ENCODE measurements at regions not wholly inside any gene's neighbourhood (a gene's known extent, or its start where the extent isn't known, plus 50 kb on each side); places are given as distances from the start of the nearest gene placed in this dataset.

- no CpG with 5 or more reads among the region's 4 CpGs for WGBS (ENCODE audit: extremely low coverage, insufficient coverage, insufficient read length)
These were observed 298.6 kb downstream of the DHX15 start for GRCh38 chr4:24285759-24286158.

GRCh38 chr4:24282446-24282845, 301.9 kb downstream of the DHX15 start:
- DNase-seq: no peak
- no CpG with 5 or more reads among the region's 5 CpGs for WGBS (ENCODE audit: extremely low coverage, insufficient coverage, insufficient read length)
- no peak overlapping the region for H3K9ac ChIP-seq (ENCODE audit: low read length)

More at GRCh38 chr4:24285759-24286158, 298.6 kb downstream of the DHX15 start:
- Histone ChIP-seq H4K8ac (ENCODE audit: low read depth, low read length) (no peak overlapping the region), H2AFZ (ENCODE audit: insufficient read depth, low read length, poor library complexity) (no peak overlapping the region), H3K9ac (ENCODE audit: low read length) (no peak overlapping the region), H3K14ac (ENCODE audit: low read length) (no peak overlapping the region), H3K18ac (ENCODE audit: low read length) (no peak overlapping the region), H3K36me3 (ENCODE audit: control insufficient read depth in 1 of 2, insufficient read depth in 2 of 2, low read length in 2 of 2) (no peaks in the 10 kb centered on the region), H4K91ac (ENCODE audit: low read depth, low read length) (no peak overlapping the region), H3K79me1 (ENCODE audit: low read length) (no peaks in the 10 kb centered on the region), H2BK120ac (ENCODE audit: insufficient read depth, low read length, poor library complexity) (no peak overlapping the region), H2AK5ac (ENCODE audit: low read length) (no peak overlapping the region), H3K79me2 (ENCODE audit: control insufficient read depth, insufficient read depth, low read length, poor library complexity) (no peaks in the 10 kb centered on the region), H3K4me3 (ENCODE audit: low read depth, low read length) (no peak overlapping the region), H4K12ac (ENCODE audit: low read depth, low read length) (no peak overlapping the region), H3K9me3 (ENCODE audit: insufficient read depth, low read depth, low read length) (no peaks in the 10 kb centered on the region), H3K4me2 (ENCODE audit: low read length) (no peak overlapping the region), H3K27me3 (ENCODE audit: insufficient read depth, low read length) (no peaks in the 10 kb centered on the region), H3K4ac (ENCODE audit: low read depth, low read length) (no peak overlapping the region), H3K4me1 (ENCODE audit: control insufficient read depth in 1 of 2, insufficient read depth in 2 of 2, low read length in 2 of 2) (no peaks in the 10 kb centered on the region), H2BK5ac (ENCODE audit: low read depth, low read length, poor library complexity) (no peak overlapping the region), H3K23ac (ENCODE audit: low read length) (no peak overlapping the region), H2BK12ac (ENCODE audit: low read length) (no peak overlapping the region), H3K27ac (ENCODE audit: low read depth, low read length) (no peak overlapping the region)
- no peak for DNase-seq

GRCh38 chr4:24279911-24280375, 304.4 kb downstream of the DHX15 start:
- Histone ChIP-seq H3K18ac (ENCODE audit: low read length) (no peak overlapping the region), H3K4me3 (ENCODE audit: low read depth, low read length) (no peak overlapping the region), H3K27me3 (ENCODE audit: insufficient read depth, low read length) (no peaks in the 10 kb centered on the region), H2BK5ac (ENCODE audit: low read depth, low read length, poor library complexity) (no peak overlapping the region), H3K79me1 (ENCODE audit: low read length) (no peaks in the 10 kb centered on the region), H2BK12ac (ENCODE audit: low read length) (no peak overlapping the region), H3K27ac (ENCODE audit: low read depth, low read length) (no peak overlapping the region), H4K12ac (ENCODE audit: low read depth, low read length) (no peak overlapping the region), H4K91ac (ENCODE audit: low read depth, low read length) (no peak overlapping the region), H2AFZ (ENCODE audit: insufficient read depth, low read length, poor library complexity) (no peak overlapping the region), H2AK5ac (ENCODE audit: low read length) (no peak overlapping the region), H3K4me2 (ENCODE audit: low read length) (no peak overlapping the region), H3K4me1 (ENCODE audit: control insufficient read depth in 1 of 2, insufficient read depth in 2 of 2, low read length in 2 of 2) (no peaks in the 10 kb centered on the region), H3K14ac (ENCODE audit: low read length) (no peak overlapping the region), H3K4ac (ENCODE audit: low read depth, low read length) (no peak overlapping the region), H3K9ac (ENCODE audit: low read length) (no peak overlapping the region), H2BK120ac (ENCODE audit: insufficient read depth, low read length, poor library complexity) (no peak overlapping the region), H3K23ac (ENCODE audit: low read length) (no peak overlapping the region), H3K9me3 (ENCODE audit: insufficient read depth, low read depth, low read length) (no peaks in the 10 kb centered on the region), H4K8ac (ENCODE audit: low read depth, low read length) (no peak overlapping the region), H3K79me2 (ENCODE audit: control insufficient read depth, insufficient read depth, low read length, poor library complexity) (no peaks in the 10 kb centered on the region), H3K36me3 (ENCODE audit: control insufficient read depth in 1 of 2, insufficient read depth in 2 of 2, low read length in 2 of 2) (no peaks in the 10 kb centered on the region)
- WGBS (ENCODE audit: extremely low coverage, insufficient coverage, insufficient read length): no CpG with 5 or more reads among the region's 9 CpGs
- no peak for DNase-seq

More at GRCh38 chr4:24282446-24282845, 301.9 kb downstream of the DHX15 start:
- H3K4ac ChIP-seq (ENCODE audit: low read depth, low read length): no peak overlapping the region
- no peaks in the 10 kb centered on the region for H3K4me1 ChIP-seq (ENCODE audit: control insufficient read depth in 1 of 2, insufficient read depth in 2 of 2, low read length in 2 of 2)
- no peak overlapping the region for H4K91ac ChIP-seq (ENCODE audit: low read depth, low read length)
- H3K79me2 ChIP-seq (ENCODE audit: control insufficient read depth, insufficient read depth, low read length, poor library complexity): no peaks in the 10 kb centered on the region
- no peak overlapping the region for H2BK120ac ChIP-seq (ENCODE audit: insufficient read depth, low read length, poor library complexity)
- no peak overlapping the region for H2AFZ ChIP-seq (ENCODE audit: insufficient read depth, low read length, poor library complexity)
- H3K9me3 ChIP-seq (ENCODE audit: insufficient read depth, low read depth, low read length): no peaks in the 10 kb centered on the region
- no peak overlapping the region for H2AK5ac ChIP-seq (ENCODE audit: low read length)
- no peak overlapping the region for H3K18ac ChIP-seq (ENCODE audit: low read length)
- H4K8ac ChIP-seq (ENCODE audit: low read depth, low read length): no peak overlapping the region
- no peak overlapping the region for H3K4me2 ChIP-seq (ENCODE audit: low read length)
- no peak overlapping the region for H4K12ac ChIP-seq (ENCODE audit: low read depth, low read length)
- H3K27ac ChIP-seq (ENCODE audit: low read depth, low read length): no peak overlapping the region
- H2BK12ac ChIP-seq (ENCODE audit: low read length): no peak overlapping the region
- H3K14ac ChIP-seq (ENCODE audit: low read length): no peak overlapping the region
- no peak overlapping the region for H3K23ac ChIP-seq (ENCODE audit: low read length)
- H3K36me3 ChIP-seq (ENCODE audit: control insufficient read depth in 1 of 2, insufficient read depth in 2 of 2, low read length in 2 of 2): no peaks in the 10 kb centered on the region
- H3K27me3 ChIP-seq (ENCODE audit: insufficient read depth, low read length): no peaks in the 10 kb centered on the region
- H2BK5ac ChIP-seq (ENCODE audit: low read depth, low read length, poor library complexity): no peak overlapping the region
- no peak overlapping the region for H3K4me3 ChIP-seq (ENCODE audit: low read depth, low read length)
- H3K79me1 ChIP-seq (ENCODE audit: low read length): no peaks in the 10 kb centered on the region

GRCh38 chr4:24279469-24279868, 304.9 kb downstream of the DHX15 start:
- no peaks in the 10 kb centered on the region for H3K36me3 ChIP-seq (ENCODE audit: control insufficient read depth in 1 of 2, insufficient read depth in 2 of 2, low read length in 2 of 2)
- H4K8ac ChIP-seq (ENCODE audit: low read depth, low read length): no peak overlapping the region
- no peak overlapping the region for H3K27ac ChIP-seq (ENCODE audit: low read depth, low read length)
- no peak overlapping the region for H3K18ac ChIP-seq (ENCODE audit: low read length)
- H2AK5ac ChIP-seq (ENCODE audit: low read length): no peak overlapping the region
- H2BK12ac ChIP-seq (ENCODE audit: low read length): no peak overlapping the region
- H3K23ac ChIP-seq (ENCODE audit: low read length): no peak overlapping the region
- H3K79me2 ChIP-seq (ENCODE audit: control insufficient read depth, insufficient read depth, low read length, poor library complexity): no peaks in the 10 kb centered on the region
- no peaks in the 10 kb centered on the region for H3K4me1 ChIP-seq (ENCODE audit: control insufficient read depth in 1 of 2, insufficient read depth in 2 of 2, low read length in 2 of 2)
- H3K79me1 ChIP-seq (ENCODE audit: low read length): no peaks in the 10 kb centered on the region
- no peak overlapping the region for H3K4me3 ChIP-seq (ENCODE audit: low read depth, low read length)
- H4K91ac ChIP-seq (ENCODE audit: low read depth, low read length): no peak overlapping the region
- no peaks in the 10 kb centered on the region for H3K9me3 ChIP-seq (ENCODE audit: insufficient read depth, low read depth, low read length)
- H4K12ac ChIP-seq (ENCODE audit: low read depth, low read length): no peak overlapping the region
- WGBS (ENCODE audit: extremely low coverage, insufficient coverage, insufficient read length): no CpG with 5 or more reads among the region's 8 CpGs
- no peak for DNase-seq
- H3K4ac ChIP-seq (ENCODE audit: low read depth, low read length): no peak overlapping the region
- no peak overlapping the region for H2AFZ ChIP-seq (ENCODE audit: insufficient read depth, low read length, poor library complexity)
- H2BK120ac ChIP-seq (ENCODE audit: insufficient read depth, low read length, poor library complexity): no peak overlapping the region
- H3K14ac ChIP-seq (ENCODE audit: low read length): no peak overlapping the region
- no peak overlapping the region for H3K9ac ChIP-seq (ENCODE audit: low read length)
- H3K27me3 ChIP-seq (ENCODE audit: insufficient read depth, low read length): no peaks in the 10 kb centered on the region
- H2BK5ac ChIP-seq (ENCODE audit: low read depth, low read length, poor library complexity): no peak overlapping the region
- no peak overlapping the region for H3K4me2 ChIP-seq (ENCODE audit: low read length)
